Mucosa of descending colon (tissue), 3 donors: ENCODE measurements at regions not wholly inside any gene's neighbourhood (a gene's known extent, or its start where the extent isn't known, plus 50 kb on each side); places are given as distances from the start of the nearest gene placed in this dataset.

Experiments
- ATAC-seq: fragments of 200-7000 bp; cut with Tn5 transposase; one replicate; pipeline ENCODE4 v1.9.1; 2020; ENCODE audit warnings: mild to moderate bottlenecking, moderate library complexity
- DNase-seq, 3 donors: peaks; one replicate each; pipeline ENCODE4 v3.0.0-alpha.2; 2020
- H3K36me3 ChIP-seq: fragments of 200-600 bp; one replicate; pipeline ENCODE4 v1.8.0; 2021; ENCODE audit warnings: low read depth, mild to moderate bottlenecking
- H3K4me1 ChIP-seq: fragments of 200-600 bp; one replicate; pipeline ENCODE4 v1.8.0; 2021; ENCODE audit warnings: low read depth, mild to moderate bottlenecking
- H3K4me3 ChIP-seq: fragments of 200-600 bp; one replicate; pipeline ENCODE4 v1.8.0; 2021; ENCODE audit warnings: mild to moderate bottlenecking
- H3K9me3 ChIP-seq: fragments of 200-600 bp; one replicate; pipeline ENCODE4 v1.8.0; 2021; ENCODE audit warnings: mild to moderate bottlenecking
- CTCF ChIP-seq: fragments of 200-600 bp; IDR thresholded peaks from one replicate; pipeline ENCODE4 v1.8.0; 2022; ENCODE audit warnings: antibody characterized with exemption, mild to moderate bottlenecking
- intact Hi-C, 2 donors: fragments of 100-400 bp; cut with DNase I in 1 of 2; cut with micrococcal nuclease in 1 of 2; formaldehyde crosslinking; loops; one replicate each; pipeline versions ENCODE4 v1.11.0 to v1.11.1; 2022; cut with DNase I, micrococcal nuclease
- donor health status: DM: no; HTN: no; CAD: no; lungs with moderate emphysema.
- donor health status: DM: no; HTN: no; CAD: no.
- donor health status: DM: no; HTN: yes; CAD: no.

GRCh38 chr10:43957267-43958070 lies 308.8 kb upstream of the ZNF32 start:
- no peak for TF ChIP-seq CTCF
- DNase-seq: no peak
- no peak overlapping the region for H3K4me3 ChIP-seq
- ATAC-seq: no peak
- H3K9me3 ChIP-seq: no peaks in the 10 kb centered on the region
- intact Hi-C loops: no loop called here
- H3K4me1 ChIP-seq: no peaks in the 10 kb centered on the region
- H3K36me3 ChIP-seq: no peaks in the 10 kb centered on the region

GRCh38 chr10:43955978-43956377 lies 307.3 kb upstream of the ZNF32 start:
- intact Hi-C loops: no loop called here
- Histone ChIP-seq H3K9me3 (no peaks in the 10 kb centered on the region), H3K4me1 (no peaks in the 10 kb centered on the region), H3K36me3 (no peaks in the 10 kb centered on the region), H3K4me3 (no peak overlapping the region)
- ATAC-seq (no peak), DNase-seq (no peak)
- TF ChIP-seq CTCF: no peak

GRCh38 chr10:43955002-43955596 lies 306.4 kb upstream of the ZNF32 start:
- no peak for TF ChIP-seq CTCF
- H3K9me3 ChIP-seq: no peaks in the 10 kb centered on the region
- no peak overlapping the region for H3K4me3 ChIP-seq
- intact Hi-C loops: no loop called here
- DNase-seq (no peak), ATAC-seq (no peak)
- no peaks in the 10 kb centered on the region for H3K36me3 ChIP-seq
- no peaks in the 10 kb centered on the region for H3K4me1 ChIP-seq

GRCh38 chr10:43953672-43954071 lies 305.0 kb upstream of the ZNF32 start:
- intact Hi-C loops: no loop called here
- DNase-seq (no peak), ATAC-seq (no peak)
- H3K4me1 ChIP-seq: no peaks in the 10 kb centered on the region
- H3K4me3 ChIP-seq: no peak overlapping the region
- no peaks in the 10 kb centered on the region for H3K9me3 ChIP-seq
- TF ChIP-seq CTCF: no peak
- no peaks in the 10 kb centered on the region for H3K36me3 ChIP-seq

GRCh38 chr10:43952760-43953159 lies 304.1 kb upstream of the ZNF32 start:
- Histone ChIP-seq H3K4me1 (no peaks in the 10 kb centered on the region), H3K9me3 (no peaks in the 10 kb centered on the region), H3K4me3 (no peak overlapping the region), H3K36me3 (no peaks in the 10 kb centered on the region)
- no peak for TF ChIP-seq CTCF
- no peak for ATAC-seq
- intact Hi-C loops: no loop called here
- DNase-seq: no peak
